OCI-LY7 (cell line): ENCODE measurements at regions not wholly inside any gene's neighbourhood (a gene's known extent, or its start where the extent isn't known, plus 50 kb on each side); places are given as distances from the start of the nearest gene placed in this dataset.

Experiments
- BruUV-seq: library from RNA; stranded (reverse); fragments of 400-500 nt; replicated peaks from 2 replicates; lab custom pipeline; 2021; lab: Mats Ljungman, UMichigan
- CTCF ChIA-PET: fragments of 300-600 bp; sonication (Branson Sonifier 250); formaldehyde crosslinking; loops from one replicate; lab custom pipeline; 2022; ENCODE audit warnings: antibody characterized with exemption; ENCODE audit not compliant: unreplicated experiment; lab: Charles Lee
- POLR2A ChIA-PET: fragments of 300-600 bp; sonication (Branson Sonifier 250); formaldehyde crosslinking; loops from one replicate; lab custom pipeline; 2022; ENCODE audit warnings: antibody characterized with exemption; lab: Charles Lee
- DNase-seq: peaks from one replicate; pipeline ENCODE4 v3.0.0-alpha.2; 2015; ENCODE audit warnings: low spot score
- H2AFZ ChIP-seq: fragments of 200-600 bp; sonication (generic), shearing (Covaris generic); 2 replicates; pipeline ENCODE4 v1.6.1; 2014; ENCODE audit warnings: mild to moderate bottlenecking, antibody characterized with exemption, low read length, moderate library complexity
- H3K27ac ChIP-seq: fragments of 200-600 bp; sonication (generic); 2 replicates; pipeline ENCODE4 v1.5.1; 2014; ENCODE audit warnings: mixed run types, low read depth, mild to moderate bottlenecking, moderate library complexity, low read length, inconsistent platforms; ENCODE audit not compliant: poor library complexity, severe bottlenecking
- H3K36me3 ChIP-seq: fragments of 200-600 bp; sonication (generic); 2 replicates; pipeline ENCODE4 v1.6.1; 2014; ENCODE audit warnings: mild to moderate bottlenecking, antibody characterized with exemption, low read length, moderate library complexity, mixed read lengths; ENCODE audit not compliant: insufficient read depth
- H3K4me1 ChIP-seq: fragments of 200-600 bp; sonication (generic); 2 replicates; pipeline ENCODE4 v1.5.1; 2014; ENCODE audit warnings: mild to moderate bottlenecking, low read length; ENCODE audit not compliant: insufficient read depth, poor library complexity, severe bottlenecking
- H3K4me2 ChIP-seq: fragments of 200-600 bp; sonication (generic); 2 replicates; pipeline ENCODE4 v1.6.1; 2014; ENCODE audit warnings: mild to moderate bottlenecking, low read length
- H3K4me3 ChIP-seq: fragments of 200-600 bp; sonication (generic); 2 replicates; pipeline ENCODE4 v1.5.1; 2014; ENCODE audit warnings: mild to moderate bottlenecking, low read depth, low read length; ENCODE audit not compliant: poor library complexity, severe bottlenecking
- H3K79me2 ChIP-seq: fragments of 200-600 bp; sonication (generic); 2 replicates; pipeline ENCODE4 v1.6.1; 2016; ENCODE audit warnings: low read depth, mild to moderate bottlenecking, low read length, moderate library complexity, mixed read lengths; ENCODE audit not compliant: insufficient read depth
- H3K9me2 ChIP-seq: fragments of 200-600 bp; sonication (generic); 2 replicates; pipeline ENCODE4 v1.6.1; 2016; ENCODE audit warnings: mild to moderate bottlenecking, low read length, mixed read lengths; ENCODE audit not compliant: insufficient read depth
- H3K9me3 ChIP-seq: fragments of 200-600 bp; sonication (generic); 2 replicates; pipeline ENCODE4 v1.6.1; 2014; ENCODE audit warnings: mild to moderate bottlenecking, mixed run types, low read length, mixed read lengths
- H4K20me1 ChIP-seq: fragments of 200-600 bp; sonication (generic); 2 replicates; pipeline ENCODE4 v1.6.1; 2014; ENCODE audit warnings: mild to moderate bottlenecking, antibody characterized with exemption, low read length, moderate library complexity, mixed read lengths; ENCODE audit not compliant: insufficient read depth
- EZH2phosphoT487 ChIP-seq: fragments of 200-600 bp; sonication (generic); IDR thresholded peaks from 2 replicates; pipeline ENCODE4 v1.6.1; 2018; ENCODE audit warnings: low read depth, borderline replicate concordance, mild to moderate bottlenecking, mixed run types, antibody characterized with exemption, low read length, moderate library complexity, mixed read lengths
- intact Hi-C: fragments of 100-400 bp; cut with micrococcal nuclease; formaldehyde crosslinking; loops from one replicate; pipeline ENCODE4 v1.10.0; 2022; ENCODE audit not compliant: unreplicated experiment
- TF ChIP-seq, protein P1 (sequence below): fragments of 200-600 bp; sonication (generic); conservative IDR thresholded peaks from 2 replicates; pipeline ENCODE4 v1.5.1; 2014; ENCODE audit warnings: mild to moderate bottlenecking, antibody characterized with exemption, low read length, moderate library complexity, mixed read lengths

DNA sequence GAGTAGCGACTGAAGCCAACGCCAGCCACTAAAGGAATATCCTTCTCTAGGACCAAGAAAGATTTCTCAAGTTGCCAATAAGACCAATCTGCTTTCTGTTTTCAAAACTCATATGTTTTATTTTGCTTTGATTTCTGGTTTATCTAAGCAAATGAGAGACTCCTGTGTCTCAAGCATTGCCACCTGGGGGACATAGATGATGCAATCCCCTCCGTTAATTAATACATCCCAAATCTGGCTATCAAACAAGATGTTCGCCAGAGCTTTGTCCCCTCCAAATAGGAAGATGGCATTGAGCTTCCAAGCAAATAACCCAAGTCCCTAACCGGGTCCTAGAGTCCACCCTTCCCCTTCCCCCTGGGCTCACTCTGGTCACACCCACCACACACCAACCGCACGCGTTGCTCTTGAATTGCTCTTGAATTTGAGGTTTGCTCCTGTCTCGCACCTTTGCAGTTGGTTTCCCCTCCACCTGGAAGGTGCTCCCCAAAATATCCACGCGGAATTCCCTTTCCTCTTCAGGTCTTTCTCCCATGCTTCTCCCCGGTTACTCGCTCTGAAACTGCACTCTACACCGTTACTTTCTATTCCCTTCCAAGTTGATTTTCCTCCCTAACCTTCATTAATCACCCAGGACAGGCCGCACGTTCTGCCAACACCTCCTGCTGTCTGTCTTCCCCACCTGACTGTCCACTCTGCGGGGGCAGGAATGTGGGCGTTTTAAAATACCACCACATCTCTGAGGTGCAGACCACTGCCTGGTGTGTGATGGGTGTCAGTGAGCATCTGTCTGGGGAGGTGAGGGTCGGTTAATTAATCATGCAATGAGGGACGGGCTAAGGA lies 64.1 kb upstream of the RNF32 start:
- Histone ChIP-seq H4K20me1 (no peaks in the 10 kb centered on the region), H3K9me2 (no peaks in the 10 kb centered on the region), H3K27ac (no peak overlapping the region), H3K36me3 (no peaks in the 10 kb centered on the region), H3K4me1 (no peaks in the 10 kb centered on the region), H3K4me2 (no peak overlapping the region), H3K9me3 (no peaks in the 10 kb centered on the region), H3K79me2 (no peaks in the 10 kb centered on the region), H3K4me3 (no peak overlapping the region), H2AFZ (no peak overlapping the region)
- no peak for DNase-seq
- no TSS peak for BruUV-seq
- TF ChIP-seq, protein P1, sequence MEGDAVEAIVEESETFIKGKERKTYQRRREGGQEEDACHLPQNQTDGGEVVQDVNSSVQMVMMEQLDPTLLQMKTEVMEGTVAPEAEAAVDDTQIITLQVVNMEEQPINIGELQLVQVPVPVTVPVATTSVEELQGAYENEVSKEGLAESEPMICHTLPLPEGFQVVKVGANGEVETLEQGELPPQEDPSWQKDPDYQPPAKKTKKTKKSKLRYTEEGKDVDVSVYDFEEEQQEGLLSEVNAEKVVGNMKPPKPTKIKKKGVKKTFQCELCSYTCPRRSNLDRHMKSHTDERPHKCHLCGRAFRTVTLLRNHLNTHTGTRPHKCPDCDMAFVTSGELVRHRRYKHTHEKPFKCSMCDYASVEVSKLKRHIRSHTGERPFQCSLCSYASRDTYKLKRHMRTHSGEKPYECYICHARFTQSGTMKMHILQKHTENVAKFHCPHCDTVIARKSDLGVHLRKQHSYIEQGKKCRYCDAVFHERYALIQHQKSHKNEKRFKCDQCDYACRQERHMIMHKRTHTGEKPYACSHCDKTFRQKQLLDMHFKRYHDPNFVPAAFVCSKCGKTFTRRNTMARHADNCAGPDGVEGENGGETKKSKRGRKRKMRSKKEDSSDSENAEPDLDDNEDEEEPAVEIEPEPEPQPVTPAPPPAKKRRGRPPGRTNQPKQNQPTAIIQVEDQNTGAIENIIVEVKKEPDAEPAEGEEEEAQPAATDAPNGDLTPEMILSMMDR = no peak
- TF ChIP-seq EZH2phosphoT487 = no peak
- CTCF ChIA-PET = no interaction called here
- intact Hi-C loops = no loop called here
- POLR2A ChIA-PET = no interaction called here

DNA sequence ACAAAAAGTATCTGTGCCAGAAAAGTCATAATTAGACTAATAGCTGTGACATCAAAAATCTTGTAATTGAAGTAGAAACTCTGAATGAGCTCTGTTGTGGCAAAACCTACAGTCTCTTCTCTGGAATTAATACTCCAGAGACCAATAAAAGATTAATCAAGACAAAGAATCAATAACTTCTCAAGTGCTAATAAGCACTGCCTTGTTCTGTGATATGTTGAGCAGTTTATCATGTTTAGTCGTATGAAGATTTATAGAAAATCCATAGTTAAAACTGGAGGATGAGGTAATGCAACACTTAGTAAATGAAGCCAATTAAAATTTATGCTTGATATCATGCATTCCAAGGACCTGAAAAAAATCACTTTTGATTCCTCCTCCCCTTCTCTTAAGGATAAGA lies 72.3 kb upstream of the RNF32 start:
- Histone ChIP-seq H3K4me2 (no peak overlapping the region), H3K36me3 (no peaks in the 10 kb centered on the region), H3K27ac (no peak overlapping the region), H3K4me1 (no peaks in the 10 kb centered on the region), H4K20me1 (no peaks in the 10 kb centered on the region), H3K79me2 (no peaks in the 10 kb centered on the region), H3K9me2 (no peaks in the 10 kb centered on the region), H2AFZ (no peak overlapping the region), H3K4me3 (no peak overlapping the region), H3K9me3 (no peaks in the 10 kb centered on the region)
- intact Hi-C loops = no loop called here
- POLR2A ChIA-PET = no interaction called here
- CTCF ChIA-PET = no interaction called here
- TF ChIP-seq EZH2phosphoT487 = no peak
- TF ChIP-seq, protein P1 = no peak
- no peak for DNase-seq
- BruUV-seq = no TSS peak
